H9 (cell line): ENCODE measurements at regions not wholly inside any gene's neighbourhood (a gene's known extent, or its start where the extent isn't known, plus 50 kb on each side); places are given as distances from the start of the nearest gene placed in this dataset.

Source experiments
- DNase-seq: peaks from one replicate; pipeline ENCODE4 v3.0.0-alpha.2; 2017
- H2AFZ ChIP-seq: one replicate; pipeline ENCODE4 v1.6.1; 2013; ENCODE audit warnings: mild to moderate bottlenecking, low read length, control low read depth, moderate library complexity
- H2AK5ac ChIP-seq: 2 replicates; pipeline ENCODE4 v1.6.1; 2013; ENCODE audit warnings: low read length, control low read depth, mixed read lengths; ENCODE audit not compliant: insufficient read length
- H2BK120ac ChIP-seq: one replicate; pipeline ENCODE4 v1.6.1; 2013; ENCODE audit warnings: low read depth, mild to moderate bottlenecking, low read length, control low read depth, inconsistent platforms; ENCODE audit not compliant: poor library complexity, severe bottlenecking
- H2BK12ac ChIP-seq: 2 replicates; pipeline ENCODE4 v1.6.1; 2013; ENCODE audit warnings: low read length, control low read depth, mixed read lengths, low read depth; ENCODE audit not compliant: insufficient read length
- H2BK15ac ChIP-seq: 2 replicates; pipeline ENCODE4 v1.6.1; 2013; ENCODE audit warnings: low read depth, low read length, control low read depth
- H2BK20ac ChIP-seq: one replicate; pipeline ENCODE4 v1.6.1; 2013; ENCODE audit warnings: low read depth, mild to moderate bottlenecking, low read length, control low read depth, inconsistent platforms; ENCODE audit not compliant: poor library complexity, severe bottlenecking
- H2BK5ac ChIP-seq: 2 replicates; pipeline ENCODE4 v1.6.1; 2013; ENCODE audit warnings: low read length, control low read depth, mixed read lengths; ENCODE audit not compliant: insufficient read length
- H3K14ac ChIP-seq: 2 replicates; pipeline ENCODE4 v1.6.1; 2013; ENCODE audit warnings: low read length, control low read depth; ENCODE audit not compliant: insufficient read depth
- H3K18ac ChIP-seq: 2 replicates; pipeline ENCODE4 v1.6.1; 2013; ENCODE audit warnings: low read depth, mild to moderate bottlenecking, mixed read lengths, low read length, control low read depth; ENCODE audit not compliant: insufficient read length
- H3K23ac ChIP-seq: 2 replicates; pipeline ENCODE4 v1.6.1; 2013; ENCODE audit warnings: low read length, control low read depth, mixed read lengths, low read depth; ENCODE audit not compliant: insufficient read length
- H3K23me2 ChIP-seq: 2 replicates; pipeline ENCODE4 v1.6.1; 2013; ENCODE audit warnings: low read depth, mild to moderate bottlenecking, mixed read lengths, low read length, control low read depth; ENCODE audit not compliant: insufficient read length, poor library complexity, severe bottlenecking
- H3K27ac ChIP-seq: 2 replicates; pipeline ENCODE4 v1.5.1; 2013; ENCODE audit warnings: low read length, control low read depth, mixed read lengths, low read depth; ENCODE audit not compliant: insufficient read length
- H3K27me3 ChIP-seq: 2 replicates; pipeline ENCODE4 v1.6.1; 2013; ENCODE audit warnings: low read length, control low read depth, inconsistent platforms; ENCODE audit not compliant: insufficient read depth
- H3K4ac ChIP-seq: 2 replicates; pipeline ENCODE4 v1.6.1; 2013; ENCODE audit warnings: low read depth, mild to moderate bottlenecking, control low read depth, inconsistent platforms, low read length, moderate library complexity
- H3K4me1 ChIP-seq: 2 replicates; pipeline ENCODE4 v1.6.1; 2013; ENCODE audit warnings: low read length, control low read depth, inconsistent platforms; ENCODE audit not compliant: insufficient read depth
- H3K4me2 ChIP-seq: 2 replicates; pipeline ENCODE4 v1.6.1; 2013; ENCODE audit warnings: low read length, control low read depth, mixed read lengths; ENCODE audit not compliant: insufficient read length, insufficient read depth
- H3K56ac ChIP-seq: 2 replicates; pipeline ENCODE4 v1.6.1; 2013; ENCODE audit warnings: low read depth, mild to moderate bottlenecking, mixed read lengths, low read length, control low read depth; ENCODE audit not compliant: insufficient read length
- H3K79me1 ChIP-seq: 2 replicates; pipeline ENCODE4 v1.6.1; 2013; ENCODE audit warnings: low read depth, mild to moderate bottlenecking, moderate library complexity, low read length, control low read depth, inconsistent platforms; ENCODE audit not compliant: insufficient read depth, poor library complexity, severe bottlenecking
- H3K79me2 ChIP-seq: 2 replicates; pipeline ENCODE4 v1.6.1; 2013; ENCODE audit warnings: low read length, control low read depth, inconsistent platforms; ENCODE audit not compliant: insufficient read depth
- H3K9ac ChIP-seq: 2 replicates; pipeline ENCODE4 v1.6.1; 2013; ENCODE audit warnings: low read length, control low read depth, mixed read lengths; ENCODE audit not compliant: insufficient read length; ENCODE audit errors: extremely low read depth
- H3K9me3 ChIP-seq: one replicate; pipeline ENCODE4 v1.6.1; 2013; ENCODE audit warnings: low read depth, low read length, inconsistent platforms; ENCODE audit not compliant: control insufficient read depth
- H3T11ph ChIP-seq: one replicate; pipeline ENCODE4 v1.6.1; 2013; ENCODE audit warnings: mild to moderate bottlenecking, low read length, control low read depth, inconsistent platforms
- H4K20me1 ChIP-seq: one replicate; pipeline ENCODE4 v1.6.1; 2013; ENCODE audit not compliant: control insufficient read depth, insufficient read length, insufficient read depth
- H4K5ac ChIP-seq: 2 replicates; pipeline ENCODE4 v1.6.1; 2013; ENCODE audit warnings: low read depth, mild to moderate bottlenecking, mixed read lengths, low read length, control low read depth; ENCODE audit not compliant: insufficient read length
- H4K8ac ChIP-seq: replicated peaks from 2 replicates; pipeline ENCODE4 v1.6.1; 2013; ENCODE audit warnings: low read length, control low read depth, mixed read lengths, low read depth; ENCODE audit not compliant: insufficient read length
- H4K91ac ChIP-seq: 2 replicates; pipeline ENCODE4 v1.6.1; 2013; ENCODE audit warnings: low read depth, mild to moderate bottlenecking, moderate library complexity, mixed read lengths, low read length, control low read depth; ENCODE audit not compliant: insufficient read length
- H3K27ac Mint-ChIP-seq, 3 experiments: 2 replicates in 2 of 3; 3 replicates in 1 of 3; pipeline ENCODE4 v1.8.0; 2020 to 2021; ENCODE audit warnings: mixed read lengths in 3 of 3, mild to moderate bottlenecking in 1 of 3, moderate library complexity in 1 of 3
- H3K27me3 Mint-ChIP-seq: 2 replicates; pipeline ENCODE4 v1.8.0; 2021; ENCODE audit warnings: low read depth, mild to moderate bottlenecking, moderate library complexity, mixed read lengths
- H3K36me3 Mint-ChIP-seq, 3 experiments: 2 replicates in 2 of 3; 3 replicates in 1 of 3; pipeline ENCODE4 v1.8.0; 2020 to 2021; ENCODE audit warnings: low read depth in 3 of 3, mixed read lengths in 3 of 3; ENCODE audit not compliant: insufficient read depth in 1 of 3
- H3K4me1 Mint-ChIP-seq, 2 experiments: 2 replicates each; pipeline ENCODE4 v1.8.0; 2020; ENCODE audit warnings: mixed read lengths in 2 of 2
- H3K4me3 Mint-ChIP-seq, 2 experiments: 2 replicates in 1 of 2; 3 replicates in 1 of 2; pipeline ENCODE4 v1.8.0; 2020 to 2021; ENCODE audit warnings: mild to moderate bottlenecking in 2 of 2, mixed read lengths in 2 of 2, moderate library complexity in 1 of 2
- H3K9me3 Mint-ChIP-seq, 2 experiments: 2 replicates in 1 of 2; 3 replicates in 1 of 2; pipeline ENCODE4 v1.8.0; 2020; ENCODE audit warnings: mild to moderate bottlenecking in 2 of 2, mixed read lengths in 2 of 2, moderate library complexity in 1 of 2
- WGBS: extraction: QIAGEN DNeasy Blood & Tissue Kit; methylation state at CpG from one replicate; pipeline ENCODE4 v1.1.7; 2013; ENCODE audit warnings: missing lambda C conversion rate, low lambda C conversion rate, mixed read lengths; ENCODE audit not compliant: insufficient read length; ENCODE audit errors: extremely low coverage; 5-methylcytosine and 5-hydroxymethylcytosine counted together
- TF ChIP-seq, protein P1 (sequence below): fragments of 200-600 bp; sonication (generic); conservative IDR thresholded peaks from 3 replicates; pipeline ENCODE4 v1.8.0; 2021; ENCODE audit warnings: antibody characterized with exemption, mild to moderate bottlenecking

DNA sequence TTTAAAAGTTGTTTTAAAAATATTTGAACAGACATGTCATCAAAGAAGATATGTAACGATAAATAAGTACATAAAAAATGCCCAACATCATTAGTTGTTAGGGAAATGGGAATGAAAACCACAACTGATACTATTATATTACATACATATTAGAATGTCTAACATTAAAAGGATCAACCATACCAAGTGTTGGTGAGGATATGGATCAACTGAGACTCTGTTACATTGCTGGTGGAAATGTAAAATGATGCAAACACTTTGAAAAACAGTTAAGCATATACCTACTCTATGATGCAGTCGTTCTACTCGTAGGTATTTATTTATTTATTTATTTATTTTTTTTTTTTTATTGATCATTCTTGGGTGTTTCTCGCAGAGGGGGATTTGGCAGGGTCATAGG is 149.7 kb downstream of the BRMS1L start:
- Mint-ChIP-seq H3K27me3 (no peaks in the 10 kb centered on the region; the same call in 1 of the 2 replicates), H3K4me1 (no peaks in the 10 kb centered on the region), H3K9me3 (peaks cover 3 to 6% of the 10 kb centered on the region in 2 experiments), H3K27ac (no peak overlapping the region), H3K36me3 (peaks cover 0 to 2% (median 0%) of the 10 kb centered on the region in 3 experiments; a peak in 1 of 7 replicates), H3K4me3 (no peak overlapping the region)
- H4K20me1 ChIP-seq, result no peaks in the 10 kb centered on the region
- H3K9ac ChIP-seq, result no peak overlapping the region
- H2AK5ac ChIP-seq, result no peak overlapping the region
- H3K23ac ChIP-seq, result no peak overlapping the region
- H2BK120ac ChIP-seq, result no peak overlapping the region
- no peak overlapping the region for H2BK20ac ChIP-seq
- no peaks in the 10 kb centered on the region for H3K79me1 ChIP-seq
- no peaks in the 10 kb centered on the region for H3K23me2 ChIP-seq
- no peak overlapping the region for H2BK5ac ChIP-seq
- H2BK15ac ChIP-seq, result no peak overlapping the region
- H3K79me2 ChIP-seq, result no peaks in the 10 kb centered on the region
- no peak overlapping the region for H3K56ac ChIP-seq
- no peaks in the 10 kb centered on the region for H3K4me1 ChIP-seq
- no peak overlapping the region for H3T11ph ChIP-seq
- DNase-seq, result no peak
- TF ChIP-seq, protein P1, sequence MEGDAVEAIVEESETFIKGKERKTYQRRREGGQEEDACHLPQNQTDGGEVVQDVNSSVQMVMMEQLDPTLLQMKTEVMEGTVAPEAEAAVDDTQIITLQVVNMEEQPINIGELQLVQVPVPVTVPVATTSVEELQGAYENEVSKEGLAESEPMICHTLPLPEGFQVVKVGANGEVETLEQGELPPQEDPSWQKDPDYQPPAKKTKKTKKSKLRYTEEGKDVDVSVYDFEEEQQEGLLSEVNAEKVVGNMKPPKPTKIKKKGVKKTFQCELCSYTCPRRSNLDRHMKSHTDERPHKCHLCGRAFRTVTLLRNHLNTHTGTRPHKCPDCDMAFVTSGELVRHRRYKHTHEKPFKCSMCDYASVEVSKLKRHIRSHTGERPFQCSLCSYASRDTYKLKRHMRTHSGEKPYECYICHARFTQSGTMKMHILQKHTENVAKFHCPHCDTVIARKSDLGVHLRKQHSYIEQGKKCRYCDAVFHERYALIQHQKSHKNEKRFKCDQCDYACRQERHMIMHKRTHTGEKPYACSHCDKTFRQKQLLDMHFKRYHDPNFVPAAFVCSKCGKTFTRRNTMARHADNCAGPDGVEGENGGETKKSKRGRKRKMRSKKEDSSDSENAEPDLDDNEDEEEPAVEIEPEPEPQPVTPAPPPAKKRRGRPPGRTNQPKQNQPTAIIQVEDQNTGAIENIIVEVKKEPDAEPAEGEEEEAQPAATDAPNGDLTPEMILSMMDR, result no peak
- no peak overlapping the region for H2AFZ ChIP-seq
- H3K9me3 ChIP-seq, result no peaks in the 10 kb centered on the region
- H3K27ac ChIP-seq, result no peak overlapping the region
- H2BK12ac ChIP-seq, result no peak overlapping the region
- no CpG with 5 or more reads among the region's 4 CpGs for WGBS
- no peak overlapping the region for H3K4ac ChIP-seq
- H3K4me2 ChIP-seq, result no peak overlapping the region
- no peak overlapping the region for H4K5ac ChIP-seq
- no peak overlapping the region for H4K91ac ChIP-seq
- no peak overlapping the region for H3K18ac ChIP-seq
- H4K8ac ChIP-seq, result no peak overlapping the region
- H3K14ac ChIP-seq, result no peak overlapping the region
- no peaks in the 10 kb centered on the region for H3K27me3 ChIP-seq
